Prostate gland (tissue), 2 donors: ENCODE measurements at regions not wholly inside any gene's neighbourhood (a gene's known extent, or its start where the extent isn't known, plus 50 kb on each side); places are given as distances from the start of the nearest gene placed in this dataset.

ENCODE experiments used
- DNase-seq: peaks from one replicate; pipeline ENCODE4 v3.0.0-alpha.2; 2019; ENCODE audit warnings: low spot score
- H3K27ac ChIP-seq, 2 donors: fragments of 200-600 bp; sonication (generic); 2 replicates each; pipeline ENCODE4 v1.5.1; 2017 to 2019
- H3K27me3 ChIP-seq: fragments of 200-600 bp; sonication (generic); replicated peaks from 2 replicates; pipeline ENCODE4 v1.5.1; 2019; ENCODE audit not compliant: insufficient read depth
- H3K36me3 ChIP-seq, 2 donors: fragments of 200-600 bp; sonication (generic); 1 replicate in 1 of 2; 2 replicates in 1 of 2; pipeline versions ENCODE4 v1.5.1 to v1.8.1; 2017 to 2019
- H3K4me1 ChIP-seq: fragments of 200-600 bp; sonication (generic); replicated peaks from 2 replicates; pipeline ENCODE4 v1.5.1; 2019
- H3K4me3 ChIP-seq, 2 donors: fragments of 200-600 bp; sonication (generic); 2 replicates each; pipeline ENCODE4 v1.5.1; 2017 to 2019
- H3K9me3 ChIP-seq: fragments of 200-600 bp; sonication (generic); 2 replicates; pipeline ENCODE4 v1.5.1; 2017
- POLR2A ChIP-seq: fragments of 450-650 bp; IDR thresholded peaks from one replicate; pipeline ENCODE4 v1.6.1; 2016; ENCODE audit warnings: antibody characterized with exemption, mild to moderate bottlenecking
- POLR2AphosphoS5 ChIP-seq: sonication (generic); formaldehyde crosslinking; IDR thresholded peaks from one replicate; pipeline ENCODE4 v1.6.1; 2017; ENCODE audit warnings: antibody characterized with exemption
- WGBS: methylation state at CpG from one replicate; pipeline ENCODE4 v1.1.5; 2018; 5-methylcytosine and 5-hydroxymethylcytosine counted together
- intact Hi-C: fragments of 100-400 bp; cut with DNase I; formaldehyde crosslinking; loops from one replicate; pipeline ENCODE4 v1.14.2; 2022
- TF ChIP-seq, protein P1 (sequence below), 4 experiments: fragments of 200-600 bp in 2 of 4; fragments of 450-650 bp in 2 of 4; sonication (generic) in 2 of 4; IDR thresholded peaks; 1 replicate in 3 of 4; 2 replicates in 1 of 4; pipeline ENCODE4 v1.5.1; 2016 to 2019; ENCODE audit warnings: antibody characterized with exemption in 4 of 4, mild to moderate bottlenecking in 2 of 4, moderate library complexity in 2 of 4

DNA sequence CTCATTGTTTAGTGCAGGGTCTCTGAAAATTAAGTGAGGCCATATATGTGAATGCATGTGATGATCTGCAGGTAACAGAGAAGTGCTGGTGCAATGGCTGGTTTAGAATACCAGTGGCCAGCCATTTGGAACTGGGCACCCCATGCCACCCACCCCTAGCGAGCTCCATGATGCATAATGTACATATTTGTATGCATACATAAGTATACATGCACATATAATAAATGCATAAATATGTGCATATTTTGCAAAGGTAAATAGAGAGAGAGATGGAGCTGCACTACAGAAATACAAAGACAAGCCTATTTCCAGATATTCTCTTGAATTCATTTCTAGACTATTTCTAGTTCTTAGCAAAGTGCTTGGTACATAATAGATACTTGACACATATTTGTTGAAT, 68.5 kb upstream of the IGSF21 start:
- intact Hi-C loops = no loop called here
- TF ChIP-seq, protein P1, sequence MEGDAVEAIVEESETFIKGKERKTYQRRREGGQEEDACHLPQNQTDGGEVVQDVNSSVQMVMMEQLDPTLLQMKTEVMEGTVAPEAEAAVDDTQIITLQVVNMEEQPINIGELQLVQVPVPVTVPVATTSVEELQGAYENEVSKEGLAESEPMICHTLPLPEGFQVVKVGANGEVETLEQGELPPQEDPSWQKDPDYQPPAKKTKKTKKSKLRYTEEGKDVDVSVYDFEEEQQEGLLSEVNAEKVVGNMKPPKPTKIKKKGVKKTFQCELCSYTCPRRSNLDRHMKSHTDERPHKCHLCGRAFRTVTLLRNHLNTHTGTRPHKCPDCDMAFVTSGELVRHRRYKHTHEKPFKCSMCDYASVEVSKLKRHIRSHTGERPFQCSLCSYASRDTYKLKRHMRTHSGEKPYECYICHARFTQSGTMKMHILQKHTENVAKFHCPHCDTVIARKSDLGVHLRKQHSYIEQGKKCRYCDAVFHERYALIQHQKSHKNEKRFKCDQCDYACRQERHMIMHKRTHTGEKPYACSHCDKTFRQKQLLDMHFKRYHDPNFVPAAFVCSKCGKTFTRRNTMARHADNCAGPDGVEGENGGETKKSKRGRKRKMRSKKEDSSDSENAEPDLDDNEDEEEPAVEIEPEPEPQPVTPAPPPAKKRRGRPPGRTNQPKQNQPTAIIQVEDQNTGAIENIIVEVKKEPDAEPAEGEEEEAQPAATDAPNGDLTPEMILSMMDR (IDR thresholded peaks at IDR 0.05) = no peak
- TF ChIP-seq POLR2AphosphoS5 = no peak
- no peak for TF ChIP-seq POLR2A
- H3K27ac ChIP-seq = no peak overlapping the region
- no peaks in the 10 kb centered on the region for H3K36me3 ChIP-seq
- H3K27me3 ChIP-seq = no peaks in the 10 kb centered on the region
- WGBS = 95% methylated on average over 1 of the region's 1 CpG
- no peak for DNase-seq
- no peaks in the 10 kb centered on the region for H3K4me1 ChIP-seq
- no peaks in the 10 kb centered on the region for H3K9me3 ChIP-seq
- H3K4me3 ChIP-seq = no peak overlapping the region

DNA sequence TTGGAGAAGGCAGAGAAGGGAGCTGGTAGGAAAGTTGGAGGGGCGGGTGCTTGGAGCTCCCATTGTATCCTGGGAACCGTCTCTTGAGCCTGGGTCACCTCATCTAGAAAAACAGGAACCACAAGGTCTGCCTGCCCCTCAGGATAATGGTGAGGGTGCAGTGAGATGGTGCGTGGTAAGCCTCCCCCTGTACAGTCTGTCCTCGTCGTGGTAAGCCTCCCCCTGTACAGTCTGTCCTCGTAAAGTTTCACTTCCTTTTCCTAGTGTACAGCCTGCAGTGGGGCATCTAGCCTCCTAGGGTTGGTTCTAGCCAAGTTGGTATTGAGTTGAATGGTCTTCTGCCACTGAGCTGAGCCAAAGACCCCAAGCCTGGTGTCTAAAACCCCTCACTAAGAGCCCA, 66.5 kb upstream of the IGSF21 start:
- 31% methylated on average over 6 of the region's 6 CpGs for WGBS

DNA sequence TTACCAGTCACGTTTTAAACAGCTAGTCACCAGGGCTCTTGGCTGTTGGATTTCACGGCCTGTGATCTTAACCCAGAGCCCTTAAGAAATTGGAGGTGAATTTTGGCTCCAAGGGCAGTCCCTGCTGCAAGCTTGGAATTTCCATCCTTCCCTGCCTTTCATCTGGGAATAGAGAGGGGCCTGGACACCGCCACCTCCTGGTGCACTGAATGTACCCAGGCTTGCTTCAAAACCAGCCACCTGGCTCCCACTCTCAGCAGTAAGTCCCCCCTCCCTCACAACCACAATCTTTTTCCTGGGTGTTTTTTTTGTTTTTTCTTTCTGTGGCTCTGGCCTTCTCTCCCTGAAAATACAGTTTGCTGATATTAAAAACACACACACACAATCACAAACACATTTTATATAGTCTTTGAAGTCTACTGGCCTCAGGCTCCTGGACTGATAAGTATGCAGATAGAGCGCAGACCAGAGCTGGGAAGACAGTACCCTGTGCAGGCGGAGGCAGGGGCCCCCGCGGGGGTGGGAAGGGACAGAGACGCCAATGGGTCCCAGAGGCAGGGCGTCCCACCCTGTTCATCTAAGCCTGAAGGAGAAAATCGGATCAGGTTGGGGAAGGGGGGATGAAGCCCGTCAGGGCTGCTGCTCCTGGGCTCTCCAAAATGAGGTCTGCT, 65.8 kb upstream of the IGSF21 start:
- no peaks in the 10 kb centered on the region for H3K9me3 ChIP-seq
- WGBS = 50% methylated on average over 11 of the region's 11 CpGs
- no peaks in the 10 kb centered on the region for H3K27me3 ChIP-seq
- H3K4me3 ChIP-seq = no peak overlapping the region
- H3K4me1 ChIP-seq = no peaks in the 10 kb centered on the region
- TF ChIP-seq, protein P1 (IDR thresholded peaks at IDR 0.05) = no peak
- TF ChIP-seq POLR2A (no peak), POLR2AphosphoS5 (no peak)
- no peaks in the 10 kb centered on the region for H3K36me3 ChIP-seq
- intact Hi-C loops = no loop called here
- DNase-seq = no peak
- no peak overlapping the region for H3K27ac ChIP-seq

More for the DNA sequence above, 66.5 kb upstream of the IGSF21 start:
- TF ChIP-seq POLR2AphosphoS5 = peak; percentile 38
- TF ChIP-seq, protein P1 (IDR thresholded peaks at IDR 0.05) = no peak
- Histone ChIP-seq H3K27me3 (no peaks in the 10 kb centered on the region), H3K36me3 (no peaks in the 10 kb centered on the region), H3K27ac (no peak overlapping the region), H3K9me3 (no peaks in the 10 kb centered on the region), H3K4me1 (no peaks in the 10 kb centered on the region), H3K4me3 (no peak overlapping the region)
- intact Hi-C loops = no loop called here
- peak; percentile 20 for DNase-seq

DNA sequence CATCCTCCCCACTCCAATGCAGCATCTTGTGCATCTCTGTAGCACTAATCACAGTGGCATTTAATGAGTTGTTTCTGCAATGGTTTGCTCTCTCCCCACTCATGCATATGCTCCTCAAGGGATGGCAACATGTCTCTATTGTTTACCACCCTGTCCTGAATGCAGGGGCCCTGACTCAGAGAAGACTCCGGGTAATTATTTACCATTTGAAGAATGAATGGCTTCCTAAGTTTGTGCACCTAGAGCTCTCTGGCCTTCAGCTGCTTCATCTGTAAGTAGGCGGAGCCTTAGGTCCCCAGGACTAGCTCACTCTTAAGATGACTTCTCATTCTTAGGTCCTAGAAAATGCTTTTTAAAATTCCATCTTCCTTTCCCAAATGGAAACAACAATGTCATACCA, 63.7 kb upstream of the IGSF21 start:
- no peaks in the 10 kb centered on the region for H3K9me3 ChIP-seq
- H3K36me3 ChIP-seq = no peaks in the 10 kb centered on the region
- no peaks in the 10 kb centered on the region for H3K27me3 ChIP-seq
- H3K4me1 ChIP-seq = no peaks in the 10 kb centered on the region
- TF ChIP-seq, protein P1 (IDR thresholded peaks at IDR 0.05) = no peak
- TF ChIP-seq POLR2A (no peak), POLR2AphosphoS5 (no peak)
- intact Hi-C loops = no loop called here
- H3K27ac ChIP-seq = no peak overlapping the region
- 64% methylated on average over 2 of the region's 2 CpGs for whole genome bisulfite sequencing
- H3K4me3 ChIP-seq = no peak overlapping the region
- DNase-seq = no peak

DNA sequence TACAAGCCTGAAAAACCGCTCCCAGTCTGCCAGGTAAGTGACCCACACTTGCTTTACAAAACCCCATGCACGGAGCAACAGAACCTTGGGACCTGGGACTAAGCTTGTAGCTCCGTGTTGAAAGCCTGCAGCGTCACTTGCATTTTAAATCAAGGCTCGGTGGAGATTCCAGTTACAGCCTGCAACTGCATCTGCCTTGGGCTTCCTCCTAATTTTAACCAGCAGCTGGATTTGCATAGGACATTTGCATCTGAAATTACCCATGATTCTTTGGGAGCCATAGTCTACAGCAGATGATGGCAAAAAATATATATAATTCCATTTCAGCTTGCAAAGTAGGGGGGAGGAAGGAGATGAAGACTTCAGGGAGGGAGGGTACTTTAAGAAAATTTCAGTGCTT, 62.4 kb upstream of the IGSF21 start:
- H3K27me3 ChIP-seq = no peaks in the 10 kb centered on the region
- H3K36me3 ChIP-seq = no peaks in the 10 kb centered on the region
- no peak for TF ChIP-seq POLR2AphosphoS5
- TF ChIP-seq, protein P1 (IDR thresholded peaks at IDR 0.05) = no peak
- TF ChIP-seq POLR2A = no peak
- H3K9me3 ChIP-seq = no peaks in the 10 kb centered on the region
- 46% methylated on average over 5 of the region's 5 CpGs for WGBS
- intact Hi-C loops = no loop called here
- no peak for DNase-seq
- H3K4me3 ChIP-seq = no peak overlapping the region
- H3K27ac ChIP-seq = no peak overlapping the region
- no peaks in the 10 kb centered on the region for H3K4me1 ChIP-seq
